Suprapubic skin (tissue), 4 donors: ENCODE measurements at regions not wholly inside any gene's neighbourhood (a gene's known extent, or its start where the extent isn't known, plus 50 kb on each side); places are given as distances from the start of the nearest gene placed in this dataset.

Source experiments
- CTCF ChIP-seq, 2 donors: fragments of 200-600 bp in 1 of 2; fragments of 450-650 bp in 1 of 2; sonication (generic) in 1 of 2; IDR thresholded peaks; one replicate each; pipeline ENCODE4 v1.5.1; 2016 to 2019; ENCODE audit warnings: antibody characterized with exemption in 2 of 2, mild to moderate bottlenecking in 1 of 2, moderate library complexity in 1 of 2
- EP300 ChIP-seq: sonication (generic); formaldehyde crosslinking; IDR thresholded peaks from one replicate; pipeline ENCODE4 v1.6.1; 2017; ENCODE audit warnings: antibody characterized with exemption
- POLR2A ChIP-seq, 2 donors: fragments of 450-650 bp; IDR thresholded peaks; one replicate each; pipeline ENCODE4 v1.6.1; 2017; ENCODE audit warnings: antibody characterized with exemption in 2 of 2, mild to moderate bottlenecking in 2 of 2, moderate library complexity in 2 of 2
- POLR2AphosphoS5 ChIP-seq, 3 donors: sonication (generic); formaldehyde crosslinking; IDR thresholded peaks; one replicate each; pipeline ENCODE4 v1.6.1; 2017; ENCODE audit warnings: antibody characterized with exemption in 3 of 3

DNA sequence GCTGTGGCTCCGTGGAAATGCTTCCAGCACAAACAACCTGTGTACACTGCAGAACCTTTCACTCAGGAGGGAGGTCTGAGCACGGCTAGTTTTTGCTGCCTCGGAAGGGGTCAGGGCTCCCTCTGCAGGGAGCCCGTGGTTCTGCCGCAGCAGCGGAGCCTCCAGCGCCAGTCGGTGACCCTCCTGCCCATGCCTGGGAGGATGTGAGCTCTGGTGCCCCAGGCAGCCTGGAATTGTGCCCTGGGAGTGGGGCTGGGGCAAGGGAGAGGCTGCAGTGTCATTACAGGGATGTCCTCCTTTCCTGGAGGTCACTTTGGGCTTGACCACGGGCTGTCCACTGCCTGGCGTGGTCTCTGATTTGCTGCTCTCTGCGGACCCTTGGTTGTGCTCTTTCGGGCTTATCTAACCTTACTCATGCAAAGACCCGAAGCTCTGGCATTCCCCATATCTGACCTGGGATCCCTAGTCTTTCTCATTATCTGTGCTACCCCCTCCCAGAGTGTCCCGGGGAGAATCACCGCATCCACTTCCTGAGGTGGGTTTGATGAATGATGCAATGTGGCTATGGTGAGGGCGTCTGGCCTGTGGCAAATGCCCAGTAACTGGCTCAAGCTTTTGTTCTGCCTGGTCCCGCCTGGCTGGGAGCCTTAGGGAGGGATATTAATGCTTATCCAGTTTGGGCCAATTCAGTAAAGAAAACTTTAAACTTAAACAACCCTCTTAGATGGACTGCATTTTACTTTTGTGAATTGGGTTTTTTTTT, 59.6 kb upstream of the TAGAP start:
- TF ChIP-seq CTCF (IDR thresholded peaks at IDR 0.05) (peak; percentile 71 to 95), POLR2AphosphoS5 (IDR thresholded peaks at IDR 0.05) (no peak), POLR2A (IDR thresholded peaks at IDR 0.05) (no peak), EP300 (no peak)
